ENCODE measurements at regions not wholly inside any gene's neighbourhood (a gene's known extent, or its start where the extent isn't known, plus 50 kb on each side); places are given as distances from the start of the nearest gene placed in this dataset.
A peak's percentile ranks its signal among the peaks of the same experiment; 100 is the strongest.

DNA sequence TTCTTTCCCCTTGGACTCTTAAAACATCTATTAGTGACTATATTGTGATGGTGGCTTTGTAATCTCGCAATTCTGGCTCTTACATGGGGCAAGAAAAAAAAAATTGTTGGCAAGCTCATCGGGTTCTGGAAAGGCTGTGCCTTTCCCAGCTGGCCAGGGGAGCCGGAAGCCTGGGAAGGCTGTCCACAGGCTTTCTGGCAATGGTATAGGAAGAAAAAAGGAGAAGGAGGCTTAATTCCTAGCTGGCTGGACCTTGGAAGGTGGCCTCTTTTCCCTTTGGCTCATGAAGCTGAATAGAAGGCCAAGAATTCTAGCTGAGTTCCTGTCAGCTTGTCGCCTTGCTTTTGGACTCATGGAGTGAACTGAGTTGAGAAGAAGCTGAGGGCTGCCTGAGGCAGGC, 243.5 kb upstream of the SEMA6D start:
- DNase-seq = peak; percentile 7 to 58 (median 23)
- no peaks in the 10 kb centered on the region for H3K36me3 ChIP-seq (replicated peaks in 1 of 2)
- no peaks in the 10 kb centered on the region for H3K9me3 ChIP-seq (replicated peaks in 1 of 3)
- intact Hi-C loops (cut with DNase I) = loop anchor here in 1 of 2 donors (2.0 kb wide), 1 partner anchor 511 kb away; no protein-coding TSS in a partner anchor
- H3K27me3 ChIP-seq = no peaks in the 10 kb centered on the region
- H3K4me1 ChIP-seq (replicated peaks in 1 of 2) = peaks cover 0 to 6% of the 10 kb centered on the region in 2 donors
- TF ChIP-seq, protein P1, sequence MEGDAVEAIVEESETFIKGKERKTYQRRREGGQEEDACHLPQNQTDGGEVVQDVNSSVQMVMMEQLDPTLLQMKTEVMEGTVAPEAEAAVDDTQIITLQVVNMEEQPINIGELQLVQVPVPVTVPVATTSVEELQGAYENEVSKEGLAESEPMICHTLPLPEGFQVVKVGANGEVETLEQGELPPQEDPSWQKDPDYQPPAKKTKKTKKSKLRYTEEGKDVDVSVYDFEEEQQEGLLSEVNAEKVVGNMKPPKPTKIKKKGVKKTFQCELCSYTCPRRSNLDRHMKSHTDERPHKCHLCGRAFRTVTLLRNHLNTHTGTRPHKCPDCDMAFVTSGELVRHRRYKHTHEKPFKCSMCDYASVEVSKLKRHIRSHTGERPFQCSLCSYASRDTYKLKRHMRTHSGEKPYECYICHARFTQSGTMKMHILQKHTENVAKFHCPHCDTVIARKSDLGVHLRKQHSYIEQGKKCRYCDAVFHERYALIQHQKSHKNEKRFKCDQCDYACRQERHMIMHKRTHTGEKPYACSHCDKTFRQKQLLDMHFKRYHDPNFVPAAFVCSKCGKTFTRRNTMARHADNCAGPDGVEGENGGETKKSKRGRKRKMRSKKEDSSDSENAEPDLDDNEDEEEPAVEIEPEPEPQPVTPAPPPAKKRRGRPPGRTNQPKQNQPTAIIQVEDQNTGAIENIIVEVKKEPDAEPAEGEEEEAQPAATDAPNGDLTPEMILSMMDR (IDR thresholded peaks at IDR 0.05) = no peak
- TF ChIP-seq POLR2A (IDR thresholded peaks at IDR 0.05) = no peak
- no peak overlapping the region for H3K27ac ChIP-seq
- 47 to 71% (median 55%) methylated on average over 4 of the region's 4 CpGs for whole genome bisulfite sequencing, 4 donors
- no peak overlapping the region for H3K4me3 ChIP-seq

DNA sequence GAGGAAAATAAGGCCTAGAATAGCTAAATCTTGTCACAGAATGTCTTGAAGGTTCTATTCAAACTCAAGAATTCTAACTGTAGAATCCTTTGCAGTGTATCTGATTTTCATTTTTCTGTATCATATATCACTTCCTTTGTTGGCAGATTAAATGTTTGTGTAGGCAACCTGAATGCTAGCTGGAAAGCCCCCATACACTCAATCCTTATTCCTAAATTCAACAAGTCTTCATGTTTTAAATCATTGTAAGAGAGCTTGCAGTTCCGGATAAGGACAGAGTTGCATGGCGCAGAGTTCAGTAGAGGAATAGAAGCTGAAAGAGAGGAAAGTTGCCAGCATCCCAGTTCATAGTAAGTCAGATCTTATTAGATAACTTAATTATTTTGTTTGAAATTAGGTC, 242.0 kb upstream of the SEMA6D start:
- WGBS, 4 donors = 89 to 96% (median 92%) methylated on average over 2 of the region's 2 CpGs
- no peak for DNase-seq
- H3K27me3 ChIP-seq = no peaks in the 10 kb centered on the region
- no peak overlapping the region for H3K27ac ChIP-seq
- H3K9me3 ChIP-seq (replicated peaks in 1 of 3) = no peaks in the 10 kb centered on the region
- TF ChIP-seq, protein P1 (IDR thresholded peaks at IDR 0.05) = no peak
- no peak for TF ChIP-seq POLR2A (IDR thresholded peaks at IDR 0.05)
- no peak overlapping the region for H3K4me3 ChIP-seq
- intact Hi-C loops (cut with DNase I) = no loop called here
- no peaks in the 10 kb centered on the region for H3K36me3 ChIP-seq (replicated peaks in 1 of 2)
- peaks cover 0 to 6% of the 10 kb centered on the region in 2 donors for H3K4me1 ChIP-seq (replicated peaks in 1 of 2)

DNA sequence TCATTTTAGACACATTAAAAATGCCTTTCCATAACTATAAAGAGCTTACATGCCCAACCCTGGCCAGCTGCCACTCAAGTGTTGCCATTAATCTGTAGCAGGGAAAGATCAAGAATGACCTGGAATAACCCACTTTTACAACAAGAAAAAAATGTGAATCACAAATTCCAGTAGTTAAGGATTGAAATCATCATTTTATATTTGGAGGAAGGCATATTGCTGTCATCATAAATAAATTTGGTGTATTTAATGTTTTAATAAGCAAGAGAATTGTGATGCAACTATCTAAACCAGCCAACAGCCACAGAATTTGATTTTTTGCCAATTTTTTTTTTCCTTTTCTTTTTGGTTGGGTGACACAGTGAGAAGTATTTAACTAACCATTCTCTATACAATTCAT, 240.0 kb upstream of the SEMA6D start:
- no peak overlapping the region for H3K4me3 ChIP-seq
- no peaks in the 10 kb centered on the region for H3K36me3 ChIP-seq (replicated peaks in 1 of 2)
- H3K27me3 ChIP-seq = no peaks in the 10 kb centered on the region
- H3K4me1 ChIP-seq (replicated peaks in 1 of 2) = peaks cover 0 to 6% of the 10 kb centered on the region in 2 donors
- intact Hi-C loops (cut with DNase I) = no loop called here
- DNase-seq = peak in 3 of 7 donors; percentile 21 to 55 (median 32)
- TF ChIP-seq, protein P1 (IDR thresholded peaks at IDR 0.05) = no peak
- no peak for TF ChIP-seq POLR2A (IDR thresholded peaks at IDR 0.05)
- H3K27ac ChIP-seq = no peak overlapping the region
- H3K9me3 ChIP-seq (replicated peaks in 1 of 3) = no peaks in the 10 kb centered on the region

DNA sequence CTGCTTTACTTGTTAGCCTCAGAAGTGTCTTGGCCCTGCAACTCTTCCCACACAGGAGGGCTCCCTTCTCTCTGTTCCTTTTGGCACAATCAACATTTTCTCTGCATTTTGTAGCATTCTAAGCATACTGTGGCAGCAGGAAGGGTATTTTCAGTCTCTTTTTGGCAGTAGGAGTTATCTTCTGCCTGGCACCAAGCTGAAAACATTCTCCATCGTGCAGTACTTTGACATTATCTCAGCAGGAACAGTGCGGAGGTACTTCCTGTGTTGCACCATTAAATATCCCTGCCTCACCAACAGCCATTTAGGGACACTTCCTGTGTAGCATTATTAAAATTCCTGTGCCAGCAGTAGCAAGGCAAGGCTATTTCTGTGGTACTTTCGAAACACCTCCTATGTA, 233.2 kb upstream of the SEMA6D start:
- H3K27me3 ChIP-seq = no peaks in the 10 kb centered on the region

More for the DNA sequence above, 233.2 kb upstream of the SEMA6D start:
- TF ChIP-seq, protein P1 (IDR thresholded peaks at IDR 0.05) = no peak
- no peak for TF ChIP-seq POLR2A (IDR thresholded peaks at IDR 0.05)
- Histone ChIP-seq H3K27ac (no peak overlapping the region), H3K36me3 (replicated peaks in 1 of 2) (no peaks in the 10 kb centered on the region), H3K4me3 (no peak overlapping the region), H3K9me3 (replicated peaks in 1 of 3) (no peaks in the 10 kb centered on the region), H3K4me1 (replicated peaks in 1 of 2) (no peaks in the 10 kb centered on the region)
- WGBS, 4 donors = 62 to 74% (median 71%) methylated on average over 3 of the region's 3 CpGs
- DNase-seq = no peak
- intact Hi-C loops (cut with DNase I) = no loop called here

Measured in adrenal gland (tissue), 9 donors.